Endothelial cell (in vitro differentiated cells): ENCODE measurements at regions not wholly inside any gene's neighbourhood (a gene's known extent, or its start where the extent isn't known, plus 50 kb on each side); places are given as distances from the start of the nearest gene placed in this dataset.

Experiments used
- DNase-seq: peaks from one replicate; pipeline ENCODE4 v3.0.0; 2021; ENCODE audit warnings: low spot score
- H3K27ac Mint-ChIP-seq: one replicate; pipeline ENCODE4 v1.8.0; 2021; ENCODE audit warnings: mixed read lengths, inconsistent platforms; ENCODE audit not compliant: unreplicated experiment
- H3K27me3 Mint-ChIP-seq: one replicate; pipeline ENCODE4 v1.8.0; 2021; ENCODE audit warnings: mild to moderate bottlenecking, moderate library complexity, mixed read lengths, inconsistent platforms; ENCODE audit not compliant: unreplicated experiment
- H3K36me3 Mint-ChIP-seq: one replicate; pipeline ENCODE4 v1.8.0; 2021; ENCODE audit warnings: mild to moderate bottlenecking, low read depth, mixed read lengths, inconsistent platforms; ENCODE audit not compliant: unreplicated experiment
- H3K4me1 Mint-ChIP-seq: one replicate; pipeline ENCODE4 v1.8.0; 2021; ENCODE audit warnings: mild to moderate bottlenecking, mixed read lengths, inconsistent platforms; ENCODE audit not compliant: unreplicated experiment
- H3K4me3 Mint-ChIP-seq: one replicate; pipeline ENCODE4 v1.8.0; 2021; ENCODE audit warnings: mild to moderate bottlenecking, mixed read lengths, inconsistent platforms; ENCODE audit not compliant: unreplicated experiment
- H3K9me3 Mint-ChIP-seq: one replicate; pipeline ENCODE4 v1.8.0; 2021; ENCODE audit warnings: mixed read lengths, inconsistent platforms; ENCODE audit not compliant: unreplicated experiment
- TF ChIP-seq, protein P1 (sequence below): fragments of 200-600 bp; sonication (generic); IDR thresholded peaks from one replicate; pipeline ENCODE4 v1.5.0; 2021; ENCODE audit warnings: antibody characterized with exemption; ENCODE audit not compliant: unreplicated experiment

DNA sequence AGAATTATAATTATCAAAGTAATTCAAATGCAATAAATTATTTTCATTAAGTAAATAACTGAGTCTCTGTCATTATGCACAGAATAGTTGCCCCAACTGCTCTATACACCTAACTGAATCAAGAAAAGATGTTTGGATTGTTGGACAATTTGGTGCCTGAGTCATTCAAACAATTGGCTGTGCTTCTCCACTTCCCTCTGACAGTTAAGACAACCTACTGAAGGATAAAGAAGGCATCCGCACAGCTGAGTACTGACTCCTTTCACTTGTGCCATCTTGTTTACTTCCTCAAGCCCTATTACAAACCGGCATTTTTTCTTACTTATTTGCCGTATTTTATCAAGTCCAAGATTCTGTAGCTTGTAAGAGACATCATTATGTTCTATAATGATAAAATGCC lies 110.6 kb upstream of the C1QTNF7 start:
- no peak overlapping the region for H3K27ac Mint-ChIP-seq

DNA sequence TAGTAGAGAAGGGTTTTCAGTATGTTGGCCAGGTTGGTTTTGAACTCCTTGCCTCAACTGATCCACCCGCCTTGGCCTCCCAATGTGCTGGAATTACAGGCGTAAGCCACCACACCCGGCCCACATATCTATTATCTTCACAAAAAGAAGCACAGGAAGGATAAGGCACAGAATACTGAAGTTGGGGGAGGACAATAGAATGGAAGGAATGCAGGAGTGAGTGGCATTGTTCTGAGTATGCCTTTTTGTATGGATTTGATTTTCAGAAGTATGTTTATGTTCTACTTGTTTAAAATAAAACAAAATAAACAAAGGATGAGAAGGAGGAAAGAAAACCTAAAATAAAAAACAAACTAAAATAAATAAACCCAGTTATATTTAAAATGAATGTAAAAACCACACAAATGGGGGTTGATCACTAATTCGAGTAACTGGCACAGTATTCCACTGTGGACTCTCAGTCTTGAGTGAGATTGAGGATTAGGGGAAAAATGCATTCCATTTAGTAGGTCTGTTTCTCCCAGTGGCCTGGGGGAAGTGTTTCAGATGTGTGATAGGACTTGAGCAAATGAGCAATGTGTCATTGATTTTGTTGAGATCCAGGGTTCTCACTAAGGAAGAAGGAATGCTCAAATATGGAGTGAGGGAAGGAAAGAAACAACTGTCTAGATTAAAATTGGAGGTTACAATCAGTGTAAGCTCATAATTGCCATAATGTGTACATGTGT lies 109.0 kb upstream of the C1QTNF7 start:
- Mint-ChIP-seq H3K9me3 (no peaks in the 10 kb centered on the region), H3K36me3 (no peaks in the 10 kb centered on the region), H3K4me3 (no peak overlapping the region), H3K27ac (no peak overlapping the region), H3K4me1 (peaks cover 3% of the 10 kb centered on the region), H3K27me3 (peaks cover 2% of the 10 kb centered on the region)
- TF ChIP-seq, protein P1, sequence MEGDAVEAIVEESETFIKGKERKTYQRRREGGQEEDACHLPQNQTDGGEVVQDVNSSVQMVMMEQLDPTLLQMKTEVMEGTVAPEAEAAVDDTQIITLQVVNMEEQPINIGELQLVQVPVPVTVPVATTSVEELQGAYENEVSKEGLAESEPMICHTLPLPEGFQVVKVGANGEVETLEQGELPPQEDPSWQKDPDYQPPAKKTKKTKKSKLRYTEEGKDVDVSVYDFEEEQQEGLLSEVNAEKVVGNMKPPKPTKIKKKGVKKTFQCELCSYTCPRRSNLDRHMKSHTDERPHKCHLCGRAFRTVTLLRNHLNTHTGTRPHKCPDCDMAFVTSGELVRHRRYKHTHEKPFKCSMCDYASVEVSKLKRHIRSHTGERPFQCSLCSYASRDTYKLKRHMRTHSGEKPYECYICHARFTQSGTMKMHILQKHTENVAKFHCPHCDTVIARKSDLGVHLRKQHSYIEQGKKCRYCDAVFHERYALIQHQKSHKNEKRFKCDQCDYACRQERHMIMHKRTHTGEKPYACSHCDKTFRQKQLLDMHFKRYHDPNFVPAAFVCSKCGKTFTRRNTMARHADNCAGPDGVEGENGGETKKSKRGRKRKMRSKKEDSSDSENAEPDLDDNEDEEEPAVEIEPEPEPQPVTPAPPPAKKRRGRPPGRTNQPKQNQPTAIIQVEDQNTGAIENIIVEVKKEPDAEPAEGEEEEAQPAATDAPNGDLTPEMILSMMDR = no peak
- no peak for DNase-seq

More for the DNA sequence above, 110.6 kb upstream of the C1QTNF7 start:
- no peak for DNase-seq
- no peaks in the 10 kb centered on the region for H3K36me3 Mint-ChIP-seq
- TF ChIP-seq, protein P1 = no peak
- no peak overlapping the region for H3K4me3 Mint-ChIP-seq
- H3K27me3 Mint-ChIP-seq = peaks cover 2% of the 10 kb centered on the region
- no peaks in the 10 kb centered on the region for H3K9me3 Mint-ChIP-seq
- peaks cover 3% of the 10 kb centered on the region for H3K4me1 Mint-ChIP-seq

DNA sequence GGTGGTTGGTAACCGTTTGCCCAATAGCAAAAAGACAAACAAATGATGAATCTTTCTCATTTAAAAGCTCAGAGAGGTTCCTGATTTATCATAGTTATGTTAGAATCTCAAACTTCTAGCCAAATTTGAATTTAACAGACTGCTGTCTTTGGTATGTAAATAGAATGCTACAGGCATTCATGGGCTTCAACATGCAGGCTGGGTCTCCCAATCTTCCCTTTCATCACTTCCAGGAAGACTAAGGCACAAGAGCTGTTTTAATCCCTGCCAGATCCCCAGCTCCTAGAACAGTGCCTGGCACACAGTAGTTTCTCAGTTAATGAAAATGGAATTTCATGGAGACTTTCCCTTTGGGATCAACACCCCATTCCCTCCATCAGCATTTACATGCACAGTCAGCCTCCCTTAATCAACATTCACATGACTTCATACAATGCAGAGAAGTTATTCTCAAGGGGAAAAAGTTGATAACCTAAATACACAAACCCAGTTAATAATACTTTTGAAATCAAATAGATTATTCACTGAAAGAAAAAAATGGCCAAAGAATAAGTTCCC lies 107.6 kb upstream of the C1QTNF7 start:
- H3K9me3 Mint-ChIP-seq = no peaks in the 10 kb centered on the region
- peaks cover 7% of the 10 kb centered on the region for H3K27me3 Mint-ChIP-seq
- no peak overlapping the region for H3K27ac Mint-ChIP-seq
- peaks cover 10% of the 10 kb centered on the region for H3K4me1 Mint-ChIP-seq
- DNase-seq = no peak
- no peaks in the 10 kb centered on the region for H3K36me3 Mint-ChIP-seq
- no peak overlapping the region for H3K4me3 Mint-ChIP-seq
- TF ChIP-seq, protein P1 = no peak

DNA sequence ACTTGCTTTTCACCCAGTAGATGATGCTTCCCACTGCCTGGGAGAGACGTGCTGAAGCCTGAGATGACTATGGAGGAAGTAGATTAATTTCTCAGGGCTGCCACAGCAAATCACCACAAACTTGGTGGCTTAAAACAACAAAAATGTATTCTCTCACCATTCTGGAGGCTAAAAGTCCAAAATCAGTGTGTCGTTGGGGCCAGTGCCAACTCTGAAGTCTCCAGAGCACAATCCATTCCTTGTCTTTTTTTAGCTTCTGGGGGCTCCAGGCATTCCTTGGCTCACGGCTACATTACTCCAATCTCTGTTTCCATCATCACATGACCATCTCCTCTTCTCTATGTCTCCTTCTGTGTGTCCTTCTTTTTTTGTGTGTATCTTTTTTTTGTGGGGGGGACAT lies 105.8 kb upstream of the C1QTNF7 start:
- Mint-ChIP-seq H3K36me3 (no peaks in the 10 kb centered on the region), H3K4me3 (no peak overlapping the region), H3K27ac (no peak overlapping the region), H3K4me1 (peaks cover 10% of the 10 kb centered on the region), H3K27me3 (peaks cover 7% of the 10 kb centered on the region), H3K9me3 (no peaks in the 10 kb centered on the region)
- TF ChIP-seq, protein P1 = no peak
- DNase-seq = no peak

DNA sequence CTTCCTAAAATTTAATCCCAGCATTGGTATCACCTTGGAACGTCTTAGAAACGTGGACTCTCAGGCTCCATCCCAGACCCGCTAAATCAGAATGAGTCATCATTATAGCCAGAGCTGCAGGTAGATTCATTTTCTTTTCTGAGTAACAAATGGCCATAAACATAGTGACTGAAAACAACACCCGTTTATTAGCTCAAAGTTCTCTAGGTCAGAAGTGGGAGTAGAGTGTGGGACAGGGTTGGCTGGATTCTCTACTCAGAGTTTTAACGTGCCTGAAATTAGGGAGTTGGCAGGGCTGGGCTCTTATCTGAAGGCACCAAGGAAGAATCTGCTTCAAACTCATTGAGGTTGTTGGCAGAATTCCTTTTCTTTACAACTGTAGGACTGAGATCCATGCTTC lies 101.8 kb upstream of the C1QTNF7 start:
- TF ChIP-seq, protein P1 = no peak
- no peaks in the 10 kb centered on the region for H3K36me3 Mint-ChIP-seq
- DNase-seq = no peak
- H3K4me1 Mint-ChIP-seq = peaks cover 7% of the 10 kb centered on the region
- no peak overlapping the region for H3K27ac Mint-ChIP-seq
- no peak overlapping the region for H3K4me3 Mint-ChIP-seq
- no peaks in the 10 kb centered on the region for H3K9me3 Mint-ChIP-seq
- peaks cover 7% of the 10 kb centered on the region for H3K27me3 Mint-ChIP-seq
